ENCODE measurements at regions not wholly inside any gene's neighbourhood (a gene's known extent, or its start where the extent isn't known, plus 50 kb on each side); places are given as distances from the start of the nearest gene placed in this dataset.

GRCh38 chr13:82634946-82635345 lies 1247.3 kb downstream of the SLITRK1 start:
- no peak overlapping the region for H3K9ac ChIP-seq (ENCODE audit: low read depth in 1 of 2, low read length in 2 of 2)
- no peaks in the 10 kb centered on the region for H3K27me3 ChIP-seq (ENCODE audit: control insufficient read depth in 4 of 4, insufficient read depth in 4 of 4, low read length in 3 of 4)
- H3K27ac ChIP-seq (ENCODE audit: low read depth in 1 of 2, low read length in 2 of 2), result no peak overlapping the region
- DNase-seq (ENCODE audit: low spot score), result no peak
- no peaks in the 10 kb centered on the region for H3K36me3 ChIP-seq (ENCODE audit: control insufficient read depth in 4 of 4, insufficient read depth in 3 of 4, low read depth in 1 of 4, low read length in 3 of 4)
- WGBS, result 66% methylated on average over 2 of the region's 2 CpGs
- no peaks in the 10 kb centered on the region for H3K4me1 ChIP-seq (ENCODE audit: control insufficient read depth in 4 of 4, insufficient read depth in 4 of 4, low read length in 3 of 4)
- H3K9me3 ChIP-seq (ENCODE audit: control insufficient read depth in 4 of 4, low read length in 3 of 4), result peaks cover 0 to 2% (median under 1%) of the 10 kb centered on the region in 4 donors
- TF ChIP-seq, protein P1, sequence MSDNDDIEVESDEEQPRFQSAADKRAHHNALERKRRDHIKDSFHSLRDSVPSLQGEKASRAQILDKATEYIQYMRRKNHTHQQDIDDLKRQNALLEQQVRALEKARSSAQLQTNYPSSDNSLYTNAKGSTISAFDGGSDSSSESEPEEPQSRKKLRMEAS (IDR thresholded peaks at IDR 0.05), result no peak
- TF ChIP-seq JUND (IDR thresholded peaks at IDR 0.05), result no peak
- TF ChIP-seq TAF1 (conservative IDR thresholded peaks at IDR 0.05), result no peak
- TF ChIP-seq HNF4A (conservative IDR thresholded peaks at IDR 0.05), result no peak
- TF ChIP-seq YY1 (IDR thresholded peaks at IDR 0.05), result no peak
- no peak for TF ChIP-seq FOXA1 (IDR thresholded peaks at IDR 0.05)
- H3K4me3 ChIP-seq (ENCODE audit: low read depth in 1 of 3, low read length in 3 of 3), result no peak overlapping the region

DNA sequence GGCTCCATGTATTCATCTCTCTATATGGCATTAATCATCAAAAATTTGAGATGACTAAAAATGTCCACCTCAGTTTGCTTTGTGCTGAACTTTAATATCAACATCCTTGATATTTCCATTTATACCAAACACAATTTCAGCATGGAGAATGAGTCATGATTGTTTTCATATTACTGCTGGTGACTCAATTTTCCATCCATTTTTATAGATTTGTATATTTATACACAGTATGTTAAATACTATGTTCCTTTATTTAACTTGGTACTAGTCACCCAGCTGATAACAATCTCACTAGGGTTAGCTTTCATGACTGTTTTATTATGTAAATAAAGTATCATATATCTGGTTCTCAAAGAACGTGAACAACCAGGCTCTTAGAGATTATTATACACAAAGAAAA lies 1255.1 kb downstream of the SLITRK1 start:
- WGBS, result 53% methylated on average over 1 of the region's 1 CpG

GRCh38 chr13:82625717-82626116 lies 1256.6 kb downstream of the SLITRK1 start:
- no peaks in the 10 kb centered on the region for H3K36me3 ChIP-seq (ENCODE audit: control insufficient read depth in 4 of 4, insufficient read depth in 3 of 4, low read depth in 1 of 4, low read length in 3 of 4)
- H3K27me3 ChIP-seq (ENCODE audit: control insufficient read depth in 4 of 4, insufficient read depth in 4 of 4, low read length in 3 of 4), result no peaks in the 10 kb centered on the region
- H3K4me1 ChIP-seq (ENCODE audit: control insufficient read depth in 4 of 4, insufficient read depth in 4 of 4, low read length in 3 of 4), result no peaks in the 10 kb centered on the region
- H3K4me3 ChIP-seq (ENCODE audit: low read depth in 1 of 3, low read length in 3 of 3), result no peak overlapping the region
- H3K9me3 ChIP-seq (ENCODE audit: control insufficient read depth in 4 of 4, low read length in 3 of 4), result no peaks in the 10 kb centered on the region
- no peak overlapping the region for H3K9ac ChIP-seq (ENCODE audit: low read depth in 1 of 2, low read length in 2 of 2)
- TF ChIP-seq ZBTB33 (IDR thresholded peaks at IDR 0.05) (no peak), HNF4A (conservative IDR thresholded peaks at IDR 0.05) (no peak), HNF4G (IDR thresholded peaks at IDR 0.05) (no peak)
- DNase-seq (ENCODE audit: low spot score), result no peak
- 58% methylated on average over 3 of the region's 3 CpGs for WGBS
- no peak overlapping the region for H3K27ac ChIP-seq (ENCODE audit: low read depth in 1 of 2, low read length in 2 of 2)

More for the DNA sequence above, 1255.1 kb downstream of the SLITRK1 start:
- H3K27ac ChIP-seq (ENCODE audit: low read depth in 1 of 2, low read length in 2 of 2), result no peak overlapping the region
- no peaks in the 10 kb centered on the region for H3K9me3 ChIP-seq (ENCODE audit: control insufficient read depth in 4 of 4, low read length in 3 of 4)
- no peak for TF ChIP-seq FOXA1 (IDR thresholded peaks at IDR 0.05)
- TF ChIP-seq RAD21 (IDR thresholded peaks at IDR 0.05), result no peak
- TF ChIP-seq TAF1 (conservative IDR thresholded peaks at IDR 0.05), result no peak
- TF ChIP-seq, protein P2, sequence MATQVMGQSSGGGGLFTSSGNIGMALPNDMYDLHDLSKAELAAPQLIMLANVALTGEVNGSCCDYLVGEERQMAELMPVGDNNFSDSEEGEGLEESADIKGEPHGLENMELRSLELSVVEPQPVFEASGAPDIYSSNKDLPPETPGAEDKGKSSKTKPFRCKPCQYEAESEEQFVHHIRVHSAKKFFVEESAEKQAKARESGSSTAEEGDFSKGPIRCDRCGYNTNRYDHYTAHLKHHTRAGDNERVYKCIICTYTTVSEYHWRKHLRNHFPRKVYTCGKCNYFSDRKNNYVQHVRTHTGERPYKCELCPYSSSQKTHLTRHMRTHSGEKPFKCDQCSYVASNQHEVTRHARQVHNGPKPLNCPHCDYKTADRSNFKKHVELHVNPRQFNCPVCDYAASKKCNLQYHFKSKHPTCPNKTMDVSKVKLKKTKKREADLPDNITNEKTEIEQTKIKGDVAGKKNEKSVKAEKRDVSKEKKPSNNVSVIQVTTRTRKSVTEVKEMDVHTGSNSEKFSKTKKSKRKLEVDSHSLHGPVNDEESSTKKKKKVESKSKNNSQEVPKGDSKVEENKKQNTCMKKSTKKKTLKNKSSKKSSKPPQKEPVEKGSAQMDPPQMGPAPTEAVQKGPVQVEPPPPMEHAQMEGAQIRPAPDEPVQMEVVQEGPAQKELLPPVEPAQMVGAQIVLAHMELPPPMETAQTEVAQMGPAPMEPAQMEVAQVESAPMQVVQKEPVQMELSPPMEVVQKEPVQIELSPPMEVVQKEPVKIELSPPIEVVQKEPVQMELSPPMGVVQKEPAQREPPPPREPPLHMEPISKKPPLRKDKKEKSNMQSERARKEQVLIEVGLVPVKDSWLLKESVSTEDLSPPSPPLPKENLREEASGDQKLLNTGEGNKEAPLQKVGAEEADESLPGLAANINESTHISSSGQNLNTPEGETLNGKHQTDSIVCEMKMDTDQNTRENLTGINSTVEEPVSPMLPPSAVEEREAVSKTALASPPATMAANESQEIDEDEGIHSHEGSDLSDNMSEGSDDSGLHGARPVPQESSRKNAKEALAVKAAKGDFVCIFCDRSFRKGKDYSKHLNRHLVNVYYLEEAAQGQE (IDR thresholded peaks at IDR 0.05), result no peak
- TF ChIP-seq HNF4A (conservative IDR thresholded peaks at IDR 0.05), result no peak
- no peak for DNase-seq (ENCODE audit: low spot score)
- H3K4me3 ChIP-seq (ENCODE audit: low read depth in 1 of 3, low read length in 3 of 3), result no peak overlapping the region
- H3K27me3 ChIP-seq (ENCODE audit: control insufficient read depth in 4 of 4, insufficient read depth in 4 of 4, low read length in 3 of 4), result no peaks in the 10 kb centered on the region
- H3K4me1 ChIP-seq (ENCODE audit: control insufficient read depth in 4 of 4, insufficient read depth in 4 of 4, low read length in 3 of 4), result no peaks in the 10 kb centered on the region
- no peak overlapping the region for H3K9ac ChIP-seq (ENCODE audit: low read depth in 1 of 2, low read length in 2 of 2)
- H3K36me3 ChIP-seq (ENCODE audit: control insufficient read depth in 4 of 4, insufficient read depth in 3 of 4, low read depth in 1 of 4, low read length in 3 of 4), result no peaks in the 10 kb centered on the region
